ENCODE measurements at regions not wholly inside any gene's neighbourhood (a gene's known extent, or its start where the extent isn't known, plus 50 kb on each side); places are given as distances from the start of the nearest gene placed in this dataset.

DNA sequence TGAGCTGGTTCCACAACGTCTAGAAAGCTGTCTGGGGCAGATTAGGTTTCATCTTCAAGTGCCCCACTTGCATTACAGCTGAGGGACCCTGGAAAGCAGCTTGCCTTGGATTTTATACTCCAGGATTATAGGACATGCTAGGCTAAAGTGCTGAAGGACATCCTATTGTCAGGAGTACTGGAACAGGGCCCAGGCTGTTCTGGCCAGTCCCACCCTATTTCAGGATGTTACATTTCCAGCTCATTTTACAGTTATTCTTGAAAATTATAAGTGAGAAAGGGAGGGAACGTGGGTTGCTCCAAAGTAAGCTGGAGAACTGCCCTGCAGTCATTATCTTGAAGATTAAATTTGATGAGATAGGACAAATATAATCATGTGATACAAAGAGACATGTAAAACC is 71.0 kb upstream of the UGT8 start:
- Mint-ChIP-seq H3K4me3 (ENCODE audit: unreplicated experiment) (no peak overlapping the region), H3K9me3 (ENCODE audit: unreplicated experiment) (peaks cover 12% of the 10 kb centered on the region), H3K27ac (ENCODE audit: unreplicated experiment) (no peak overlapping the region), H3K36me3 (ENCODE audit: low read depth, unreplicated experiment) (no peaks in the 10 kb centered on the region), H3K4me1 (ENCODE audit: unreplicated experiment) (peaks cover 4% of the 10 kb centered on the region), H3K27me3 (ENCODE audit: unreplicated experiment) (no peaks in the 10 kb centered on the region)
- no peak for DNase-seq (ENCODE audit: low spot score)
- TF ChIP-seq, protein P1, sequence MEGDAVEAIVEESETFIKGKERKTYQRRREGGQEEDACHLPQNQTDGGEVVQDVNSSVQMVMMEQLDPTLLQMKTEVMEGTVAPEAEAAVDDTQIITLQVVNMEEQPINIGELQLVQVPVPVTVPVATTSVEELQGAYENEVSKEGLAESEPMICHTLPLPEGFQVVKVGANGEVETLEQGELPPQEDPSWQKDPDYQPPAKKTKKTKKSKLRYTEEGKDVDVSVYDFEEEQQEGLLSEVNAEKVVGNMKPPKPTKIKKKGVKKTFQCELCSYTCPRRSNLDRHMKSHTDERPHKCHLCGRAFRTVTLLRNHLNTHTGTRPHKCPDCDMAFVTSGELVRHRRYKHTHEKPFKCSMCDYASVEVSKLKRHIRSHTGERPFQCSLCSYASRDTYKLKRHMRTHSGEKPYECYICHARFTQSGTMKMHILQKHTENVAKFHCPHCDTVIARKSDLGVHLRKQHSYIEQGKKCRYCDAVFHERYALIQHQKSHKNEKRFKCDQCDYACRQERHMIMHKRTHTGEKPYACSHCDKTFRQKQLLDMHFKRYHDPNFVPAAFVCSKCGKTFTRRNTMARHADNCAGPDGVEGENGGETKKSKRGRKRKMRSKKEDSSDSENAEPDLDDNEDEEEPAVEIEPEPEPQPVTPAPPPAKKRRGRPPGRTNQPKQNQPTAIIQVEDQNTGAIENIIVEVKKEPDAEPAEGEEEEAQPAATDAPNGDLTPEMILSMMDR (IDR thresholded peaks at IDR 0.05; ENCODE audit: unreplicated experiment): no peak

DNA sequence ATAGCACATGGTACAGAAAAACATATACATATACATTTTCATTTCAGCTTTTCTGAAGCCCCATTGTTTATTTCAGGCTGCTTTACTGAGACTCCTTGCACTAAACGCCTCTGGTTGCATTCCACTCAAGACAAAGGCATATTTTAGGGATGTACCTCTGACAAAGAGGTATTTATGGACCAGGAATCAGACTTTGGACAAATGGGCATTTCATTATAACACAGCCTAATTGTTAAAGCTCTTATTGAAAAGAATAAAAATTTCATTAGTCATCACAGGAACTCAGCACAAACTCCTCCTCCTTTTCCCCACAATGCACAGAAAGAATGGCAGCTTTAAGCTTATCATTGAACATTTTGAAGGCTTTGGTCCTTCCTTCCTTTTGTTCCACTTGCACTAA is 62.9 kb upstream of the UGT8 start:
- Mint-ChIP-seq H3K36me3 (ENCODE audit: low read depth, unreplicated experiment) (no peaks in the 10 kb centered on the region), H3K27ac (ENCODE audit: unreplicated experiment) (no peak overlapping the region), H3K27me3 (ENCODE audit: unreplicated experiment) (no peaks in the 10 kb centered on the region), H3K4me3 (ENCODE audit: unreplicated experiment) (no peak overlapping the region), H3K4me1 (ENCODE audit: unreplicated experiment) (no peaks in the 10 kb centered on the region), H3K9me3 (ENCODE audit: unreplicated experiment) (no peaks in the 10 kb centered on the region)
- no peak for DNase-seq (ENCODE audit: low spot score)
- TF ChIP-seq, protein P1 (IDR thresholded peaks at IDR 0.05; ENCODE audit: unreplicated experiment): no peak

DNA sequence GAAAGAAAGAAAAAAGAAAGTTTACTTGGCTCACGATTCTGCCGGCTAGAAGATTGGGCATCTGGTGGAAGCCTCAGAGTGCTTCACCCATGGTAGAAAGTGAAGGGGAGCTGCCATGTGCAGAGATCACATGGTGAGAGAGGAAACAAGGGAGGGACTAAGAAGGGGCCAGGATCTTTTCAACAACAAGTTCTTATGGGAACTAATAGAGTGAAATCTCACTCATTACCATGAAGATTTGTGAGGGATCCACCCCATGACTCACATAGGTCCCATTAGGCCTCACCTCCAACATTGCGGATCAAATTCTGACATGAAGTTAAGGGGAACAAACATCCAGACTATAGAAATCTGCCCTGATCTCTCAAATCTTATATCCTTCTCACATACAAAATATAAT is 61.3 kb upstream of the UGT8 start:
- H3K27me3 Mint-ChIP-seq (ENCODE audit: unreplicated experiment): no peaks in the 10 kb centered on the region
- no peaks in the 10 kb centered on the region for H3K4me1 Mint-ChIP-seq (ENCODE audit: unreplicated experiment)
- H3K36me3 Mint-ChIP-seq (ENCODE audit: low read depth, unreplicated experiment): no peaks in the 10 kb centered on the region
- H3K9me3 Mint-ChIP-seq (ENCODE audit: unreplicated experiment): no peaks in the 10 kb centered on the region
- TF ChIP-seq, protein P1 (IDR thresholded peaks at IDR 0.05; ENCODE audit: unreplicated experiment): no peak
- H3K27ac Mint-ChIP-seq (ENCODE audit: unreplicated experiment): no peak overlapping the region
- H3K4me3 Mint-ChIP-seq (ENCODE audit: unreplicated experiment): no peak overlapping the region
- no peak for DNase-seq (ENCODE audit: low spot score)

DNA sequence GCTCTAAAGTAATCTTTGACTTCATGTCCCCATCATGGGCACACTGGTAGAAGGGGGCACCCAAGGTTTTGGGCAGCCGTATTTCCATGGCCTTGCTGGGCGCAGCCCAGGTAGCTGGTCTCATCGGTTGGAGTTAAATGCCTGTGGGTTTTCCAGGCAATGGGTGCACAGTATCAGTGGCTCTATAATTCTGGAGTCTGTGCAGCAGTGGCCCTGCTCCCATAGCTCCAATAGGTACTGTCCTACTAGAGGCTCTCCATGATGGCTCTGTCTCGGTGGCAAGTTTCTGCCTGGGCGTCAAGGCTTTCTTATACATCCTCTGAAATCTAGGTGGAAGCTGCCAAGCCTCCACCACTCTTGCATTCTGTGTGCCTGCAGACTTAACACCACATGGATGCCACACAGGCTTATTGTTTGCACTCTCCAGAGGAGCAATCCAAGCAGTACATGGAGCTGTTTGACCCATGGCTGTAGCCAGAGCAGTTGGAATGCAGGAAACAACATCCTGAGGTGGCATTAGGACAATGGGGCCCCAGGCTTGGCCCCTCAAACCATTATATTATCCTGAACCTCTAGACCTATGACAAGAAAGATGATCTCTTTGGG is 60.5 kb upstream of the UGT8 start:
- H3K27ac Mint-ChIP-seq (ENCODE audit: unreplicated experiment): no peak overlapping the region
- no peak overlapping the region for H3K4me3 Mint-ChIP-seq (ENCODE audit: unreplicated experiment)
- no peak for DNase-seq (ENCODE audit: low spot score)
- TF ChIP-seq, protein P1 (IDR thresholded peaks at IDR 0.05; ENCODE audit: unreplicated experiment): no peak
- H3K27me3 Mint-ChIP-seq (ENCODE audit: unreplicated experiment): no peaks in the 10 kb centered on the region
- no peaks in the 10 kb centered on the region for H3K4me1 Mint-ChIP-seq (ENCODE audit: unreplicated experiment)
- no peaks in the 10 kb centered on the region for H3K36me3 Mint-ChIP-seq (ENCODE audit: low read depth, unreplicated experiment)
- no peaks in the 10 kb centered on the region for H3K9me3 Mint-ChIP-seq (ENCODE audit: unreplicated experiment)

DNA sequence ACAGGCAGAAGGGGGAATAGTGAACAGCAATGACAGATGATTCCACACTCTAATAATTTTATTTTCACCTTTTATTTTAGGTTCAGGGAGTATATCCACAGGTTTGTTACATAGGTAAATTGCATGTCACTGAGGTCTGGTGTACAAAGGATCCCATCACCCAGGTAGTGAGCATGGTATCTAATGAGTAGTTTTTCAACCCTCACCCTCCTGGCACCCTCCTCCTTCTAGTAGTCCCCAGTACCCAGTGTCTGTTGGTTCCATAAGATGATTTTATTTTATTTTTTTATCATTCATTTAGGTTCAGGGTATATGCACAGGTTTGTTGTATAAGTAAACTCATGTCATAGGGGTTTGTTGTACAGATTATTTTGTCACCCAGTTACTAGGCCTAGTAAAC is 58.6 kb upstream of the UGT8 start:
- H3K4me1 Mint-ChIP-seq (ENCODE audit: unreplicated experiment): no peaks in the 10 kb centered on the region
- no peak overlapping the region for H3K4me3 Mint-ChIP-seq (ENCODE audit: unreplicated experiment)
- no peaks in the 10 kb centered on the region for H3K9me3 Mint-ChIP-seq (ENCODE audit: unreplicated experiment)
- no peaks in the 10 kb centered on the region for H3K36me3 Mint-ChIP-seq (ENCODE audit: low read depth, unreplicated experiment)
- TF ChIP-seq, protein P1 (IDR thresholded peaks at IDR 0.05; ENCODE audit: unreplicated experiment): no peak
- no peak overlapping the region for H3K27ac Mint-ChIP-seq (ENCODE audit: unreplicated experiment)
- DNase-seq (ENCODE audit: low spot score): no peak
- no peaks in the 10 kb centered on the region for H3K27me3 Mint-ChIP-seq (ENCODE audit: unreplicated experiment)
